ENCODE measurements at regions not wholly inside any gene's neighbourhood (a gene's known extent, or its start where the extent isn't known, plus 50 kb on each side); places are given as distances from the start of the nearest gene placed in this dataset.

- TF ChIP-seq CTCF (conservative IDR thresholded peaks at IDR 0.05; ENCODE audit: low read depth in 2 of 2) (no peak), POLR2AphosphoS5 (IDR thresholded peaks at IDR 0.05; ENCODE audit: low read depth) (no peak), EZH2 (IDR thresholded peaks at IDR 0.05; ENCODE audit: low read depth, unreplicated experiment) (no peak), REST (IDR thresholded peaks at IDR 0.05; ENCODE audit: unreplicated experiment) (no peak), EZH2phosphoT487 (IDR thresholded peaks at IDR 0.05; ENCODE audit: unreplicated experiment) (no peak), JUNB (IDR thresholded peaks at IDR 0.05; ENCODE audit: unreplicated experiment) (no peak), ZNF114 (CRISPR knock-in tag; IDR thresholded peaks at IDR 0.05) (no peak)
Measured at GRCh38 chr7:29641651-29642050, 78.0 kb downstream of the PRR15 start.

All from GM23338 (cell line).